HG03066 (cell line): ENCODE measurements at regions not wholly inside any gene's neighbourhood (a gene's known extent, or its start where the extent isn't known, plus 50 kb on each side); places are given as distances from the start of the nearest gene placed in this dataset.

ENCODE experiments used
- ATAC-seq: cut with Tn5 transposase; IDR thresholded peaks from one replicate; pipeline ENCODE4 v1.9.1; 2021; ENCODE audit warnings: low read depth; ENCODE audit not compliant: unreplicated experiment

DNA sequence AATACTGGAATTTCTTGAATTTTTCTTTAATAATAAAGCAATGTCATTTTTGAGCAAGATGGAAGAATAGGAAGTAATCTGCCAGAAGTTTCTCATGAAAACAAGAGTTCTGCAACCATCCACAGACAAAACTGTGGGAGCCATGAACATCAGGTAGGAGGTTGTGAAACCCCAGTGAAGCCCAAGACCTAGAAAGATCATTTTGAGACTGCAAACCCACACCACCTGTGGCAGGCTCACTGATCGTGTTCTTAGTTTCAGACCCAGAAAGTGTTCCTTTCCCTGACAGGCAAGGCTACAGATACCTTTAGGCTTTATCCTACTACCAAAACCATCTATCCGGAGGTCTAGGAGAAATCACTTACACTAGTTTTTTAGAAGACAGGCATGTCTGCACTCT lies 2189.8 kb upstream of the PCDH20 start:
- ATAC-seq = no peak

DNA sequence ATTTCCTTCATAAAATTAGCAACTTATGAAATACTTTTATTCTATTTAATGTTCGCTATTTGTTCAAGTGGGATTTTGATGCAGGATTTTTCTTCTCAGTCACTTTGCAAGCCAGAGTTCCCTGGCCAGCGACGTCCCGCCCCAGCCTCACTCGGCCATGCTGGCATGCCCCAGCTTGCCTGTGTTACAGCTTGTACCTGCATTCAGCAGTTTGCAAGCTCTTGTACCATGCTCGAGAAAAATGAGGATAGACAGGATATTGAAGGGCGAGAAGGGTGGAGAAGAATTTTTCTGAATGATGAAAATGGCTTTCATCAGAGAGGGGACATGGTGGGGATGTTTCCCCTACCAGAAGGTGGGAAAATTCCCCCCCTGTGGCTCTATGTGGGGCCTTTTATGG lies 2180.2 kb upstream of the PCDH20 start:
- ATAC-seq = no peak

DNA sequence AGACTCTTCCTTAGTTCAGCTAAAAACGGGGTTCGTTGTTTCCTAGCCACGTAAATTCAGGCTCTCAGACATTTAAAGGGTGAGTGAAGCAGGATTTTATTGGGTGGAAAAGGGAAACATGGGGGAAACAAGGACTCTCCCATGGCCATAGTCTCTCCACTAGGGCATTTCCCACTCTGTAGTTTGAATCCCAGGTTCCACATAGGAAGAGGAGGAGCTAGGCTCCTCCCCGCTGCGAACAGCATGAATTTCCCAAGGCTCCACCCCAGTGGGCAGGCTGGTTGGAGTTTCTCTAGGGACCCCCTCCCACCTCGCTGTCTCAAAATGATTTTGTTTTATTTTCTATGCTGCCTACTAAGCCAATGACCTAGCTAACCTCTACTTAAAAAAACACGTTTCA lies 2170.8 kb upstream of the PCDH20 start:
- no peak for ATAC-seq

DNA sequence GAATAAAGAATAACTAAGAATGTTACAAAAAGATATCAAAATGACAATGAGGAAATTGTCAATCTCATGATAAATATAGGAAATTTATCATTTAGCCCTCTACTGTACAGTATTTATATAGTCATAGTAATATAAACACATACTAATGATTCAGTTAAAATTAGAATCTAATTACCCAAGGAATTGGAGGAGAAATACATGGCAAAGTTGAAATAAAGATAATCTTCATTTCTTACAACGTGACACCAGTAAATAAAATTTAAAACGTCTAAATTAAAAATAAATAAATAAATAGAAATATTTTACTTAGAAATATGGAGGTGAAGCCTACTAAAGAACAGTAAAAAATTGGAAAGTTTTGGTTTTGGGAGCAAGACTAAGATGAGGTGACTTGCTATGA lies 2163.1 kb upstream of the PCDH20 start:
- no peak for ATAC-seq

DNA sequence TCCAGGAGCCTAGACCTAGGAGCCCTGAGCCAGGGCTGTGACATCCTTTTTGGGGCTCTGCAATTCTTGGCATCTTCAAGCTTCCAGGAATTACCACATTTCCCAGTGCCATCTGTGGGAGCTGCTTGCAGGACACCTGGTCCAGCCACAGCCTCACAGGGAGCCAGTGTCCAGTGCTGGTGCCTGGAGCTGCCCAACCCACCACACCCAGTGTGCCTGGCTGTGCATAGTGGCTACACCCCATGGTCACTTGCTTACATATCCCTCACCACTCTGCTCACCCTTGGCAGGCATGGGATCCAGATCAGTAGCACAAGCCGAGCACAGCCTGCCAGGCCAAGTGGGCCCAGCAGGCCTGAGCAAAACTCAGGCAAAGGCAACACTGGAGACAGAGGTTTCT lies 2151.4 kb upstream of the PCDH20 start:
- ATAC-seq = no peak

DNA sequence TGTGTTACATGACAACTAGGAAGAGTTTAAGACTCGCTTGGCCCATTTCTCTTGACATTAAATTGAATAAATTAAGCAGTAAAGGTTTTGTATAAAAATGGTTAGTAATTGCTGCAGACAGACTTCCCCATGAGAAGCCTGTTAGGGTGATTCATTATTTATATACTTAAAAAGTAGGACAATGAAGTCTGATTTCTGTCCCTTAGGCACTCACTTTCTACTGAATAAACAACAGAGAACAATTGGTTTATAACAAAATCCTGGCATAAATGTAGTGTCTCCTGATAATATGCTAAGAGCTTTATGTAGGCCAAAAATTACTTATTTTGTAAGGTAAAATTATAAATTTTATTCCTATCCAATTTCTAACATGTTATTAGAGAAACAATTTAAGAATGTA lies 2138.5 kb upstream of the PCDH20 start:
- ATAC-seq = no peak

DNA sequence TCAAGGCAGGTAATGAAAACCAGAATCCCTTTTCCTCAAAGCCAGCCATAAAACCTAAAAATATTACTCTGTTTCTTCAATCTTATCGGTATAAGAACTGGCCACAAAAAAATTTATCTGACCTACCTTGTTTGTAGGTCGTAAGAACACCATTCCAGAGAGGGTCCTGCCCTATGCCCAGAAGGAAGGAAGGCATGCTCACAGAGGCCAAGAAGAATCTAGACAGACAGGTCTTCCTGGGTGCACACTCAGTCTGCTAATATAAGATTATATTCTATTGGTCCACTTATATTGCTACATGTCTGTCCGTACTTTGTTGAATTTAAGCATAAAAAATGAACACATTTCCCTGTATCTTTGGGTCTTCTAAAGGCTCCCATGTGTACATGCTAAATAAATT lies 2136.1 kb upstream of the PCDH20 start:
- no peak for ATAC-seq

DNA sequence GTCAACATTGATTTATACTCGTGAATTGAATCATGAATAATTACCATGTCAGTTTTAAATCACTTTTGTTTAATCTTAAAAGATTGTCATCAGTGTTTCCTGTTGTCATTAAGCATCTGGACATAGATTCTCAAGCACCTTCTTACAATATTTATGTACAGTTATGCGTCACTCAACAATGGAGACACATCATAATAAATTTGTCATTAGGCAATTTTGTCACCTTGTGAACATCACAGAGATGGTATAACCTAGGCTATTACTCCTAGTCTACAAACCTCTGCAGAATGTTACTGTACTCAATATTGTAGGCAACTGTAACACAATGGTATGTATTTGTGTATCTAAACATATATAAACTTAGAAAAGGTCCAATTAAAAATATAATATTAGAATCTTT lies 2130.9 kb upstream of the PCDH20 start:
- no peak for ATAC-seq

DNA sequence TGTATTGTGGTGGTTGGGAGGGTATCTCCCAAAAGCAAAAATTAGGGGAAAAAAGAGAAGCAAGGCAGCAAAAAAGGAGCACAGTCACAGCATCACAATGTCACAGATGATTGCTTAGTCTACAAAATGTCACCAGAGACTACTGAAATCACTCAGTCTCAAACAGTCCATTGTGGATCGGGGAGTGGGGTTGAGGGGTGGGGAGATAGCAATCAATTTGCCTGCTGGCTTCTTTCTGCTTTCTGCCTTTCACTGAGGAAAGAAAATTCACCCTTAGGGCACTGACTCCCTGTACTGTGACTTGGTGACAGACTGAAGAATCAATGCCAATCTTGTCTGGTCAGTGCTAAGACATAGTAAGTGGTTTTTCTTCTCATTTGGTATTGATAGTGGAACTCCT lies 2127.1 kb upstream of the PCDH20 start:
- no peak for ATAC-seq

DNA sequence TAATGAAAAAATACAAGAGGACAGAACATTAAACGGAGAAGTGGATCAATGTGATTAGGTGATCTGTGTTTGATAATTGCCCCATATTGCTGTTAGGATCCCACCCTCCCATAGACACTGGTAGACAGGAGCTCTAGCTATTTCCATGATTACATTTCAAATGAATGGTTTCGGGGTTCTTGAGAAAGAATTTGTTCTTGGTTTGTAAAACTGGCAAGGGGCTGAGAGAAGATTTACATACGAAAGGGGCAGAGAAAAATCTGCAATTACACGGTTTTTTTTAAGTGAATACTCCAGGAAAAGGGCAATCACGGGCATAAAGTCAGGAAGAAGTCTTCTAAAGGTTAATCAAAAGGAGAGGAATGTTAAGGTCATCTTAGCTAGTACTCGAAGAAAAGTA lies 2125.7 kb upstream of the PCDH20 start:
- ATAC-seq = no peak

DNA sequence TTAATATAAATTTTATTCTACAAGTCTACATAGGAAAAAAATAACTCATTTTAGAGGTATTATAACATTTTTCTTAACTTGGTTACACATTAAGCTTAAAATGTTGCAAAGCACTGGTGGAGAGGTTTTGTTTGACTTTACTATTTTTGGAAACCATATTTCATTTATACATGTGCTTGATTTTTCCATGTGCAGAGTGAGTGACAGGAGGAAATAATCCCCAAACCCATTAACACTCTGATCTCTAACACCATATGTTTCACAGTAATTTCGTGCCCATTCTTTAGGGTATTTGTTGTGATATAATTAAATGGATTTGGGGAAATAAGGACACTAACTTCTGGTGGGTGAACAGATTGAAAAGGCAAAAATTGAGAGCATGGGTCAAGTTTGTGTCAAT lies 2124.4 kb upstream of the PCDH20 start:
- no peak for ATAC-seq

DNA sequence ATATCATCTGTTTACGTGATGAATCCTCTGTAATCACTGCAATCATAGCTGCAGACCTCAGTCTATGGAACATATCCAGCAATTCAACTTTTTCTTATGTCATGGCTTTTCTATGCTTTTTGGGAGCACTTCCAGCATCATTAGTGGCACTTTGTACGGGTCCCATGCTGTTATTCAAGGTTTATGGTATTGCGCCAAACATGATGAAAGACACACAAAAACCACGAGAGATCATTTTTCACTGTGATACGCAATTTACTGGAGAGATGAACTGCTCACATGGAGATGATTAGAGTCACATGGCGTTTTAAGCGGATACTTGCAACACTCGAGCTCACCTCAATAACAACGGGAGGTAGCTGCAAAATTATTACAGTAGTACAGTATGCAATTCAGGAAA lies 2101.7 kb upstream of the PCDH20 start:
- no peak for ATAC-seq

DNA sequence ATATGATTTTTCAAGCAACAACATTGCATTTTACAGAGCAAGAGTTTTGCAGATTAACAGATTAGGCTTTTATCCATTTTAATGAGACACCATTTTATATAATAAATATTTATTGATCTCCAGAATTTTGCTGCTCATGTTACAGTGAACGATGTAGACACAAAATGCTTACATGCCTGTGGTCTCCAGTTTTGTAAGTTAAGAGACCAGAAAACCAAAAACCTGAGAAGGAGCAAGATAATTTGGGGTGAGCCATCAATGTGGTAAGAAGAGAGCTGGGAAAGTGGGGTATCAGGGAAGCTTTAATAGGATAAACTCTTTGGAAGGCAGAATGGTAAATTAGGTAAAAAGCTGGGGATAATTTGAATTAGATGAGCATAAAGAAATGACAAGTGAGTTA lies 2100.5 kb upstream of the PCDH20 start:
- ATAC-seq = no peak

DNA sequence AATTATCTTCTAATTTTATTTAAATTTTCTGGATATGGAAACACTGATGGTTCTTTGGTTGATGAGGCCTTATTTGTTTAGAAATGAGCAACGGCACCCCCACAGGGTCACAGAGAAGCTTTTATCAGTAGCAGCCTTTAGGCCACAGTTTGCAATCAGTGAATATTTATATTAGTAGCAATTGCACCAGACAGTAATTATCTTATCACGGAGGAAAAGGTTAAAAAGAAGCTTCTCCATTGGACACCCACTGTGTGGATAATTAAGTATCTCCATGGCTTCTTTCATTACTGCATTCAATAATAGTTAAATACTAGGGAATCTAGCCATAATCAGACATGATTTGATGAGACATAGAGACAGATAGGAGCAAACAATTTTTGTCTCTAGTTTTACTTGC lies 2099.2 kb upstream of the PCDH20 start:
- no peak for ATAC-seq

DNA sequence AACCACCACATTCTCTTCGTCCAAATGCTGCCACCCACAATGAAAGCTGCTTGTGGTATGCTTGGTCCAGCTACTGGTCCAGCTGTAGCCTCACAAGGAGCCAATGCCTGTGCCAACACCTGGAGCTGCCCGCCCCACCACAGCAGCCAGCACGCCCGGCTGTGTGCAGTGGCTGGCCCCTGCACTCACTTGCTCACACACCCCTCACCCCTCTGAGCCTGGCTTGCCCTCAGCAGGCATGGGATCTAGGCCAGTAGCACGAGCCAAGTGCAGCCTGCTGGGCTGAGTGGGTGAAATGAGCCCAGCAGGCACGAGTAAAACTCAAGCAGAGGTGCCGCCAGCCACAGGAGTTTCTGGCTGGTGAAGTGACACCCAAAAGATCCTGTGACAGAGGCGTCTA lies 2096.4 kb upstream of the PCDH20 start:
- no peak for ATAC-seq

DNA sequence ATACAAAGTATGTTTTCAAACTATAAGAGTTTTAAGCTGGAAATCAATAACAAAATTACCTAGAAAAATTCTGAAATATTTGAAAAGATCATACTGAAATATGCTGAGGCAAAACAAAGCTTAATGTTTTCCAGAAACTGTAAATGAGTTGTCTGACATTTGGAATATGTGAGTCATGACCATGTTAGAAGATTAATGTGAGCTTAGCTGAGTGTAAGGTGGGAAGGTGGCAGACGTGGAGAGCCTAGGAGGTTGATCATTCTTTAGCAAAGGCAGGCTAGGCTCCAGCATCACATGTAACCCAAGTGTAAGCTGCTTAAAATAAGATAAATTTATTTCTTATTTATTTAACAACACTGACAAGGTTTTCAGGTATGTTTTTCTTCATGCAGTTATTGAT lies 2086.1 kb upstream of the PCDH20 start:
- no peak for ATAC-seq

DNA sequence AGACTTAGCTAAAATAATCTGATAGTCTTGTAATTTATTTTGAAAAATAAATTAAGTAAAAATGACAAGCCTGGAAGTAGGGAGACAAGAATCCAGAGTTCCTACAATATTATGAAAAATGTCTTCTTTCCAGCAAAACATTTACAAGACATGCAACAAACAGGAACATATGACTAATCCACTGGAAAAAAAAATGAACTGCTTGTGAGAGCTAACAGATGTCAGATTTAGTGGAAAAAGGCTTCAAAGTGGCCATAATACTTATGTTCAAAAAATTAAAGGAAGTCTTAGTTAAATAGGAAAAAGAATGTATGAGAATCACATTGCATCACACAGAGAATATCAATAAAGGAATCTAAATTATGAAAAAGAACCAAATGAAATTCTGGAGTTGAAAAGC lies 2082.0 kb upstream of the PCDH20 start:
- ATAC-seq = no peak

DNA sequence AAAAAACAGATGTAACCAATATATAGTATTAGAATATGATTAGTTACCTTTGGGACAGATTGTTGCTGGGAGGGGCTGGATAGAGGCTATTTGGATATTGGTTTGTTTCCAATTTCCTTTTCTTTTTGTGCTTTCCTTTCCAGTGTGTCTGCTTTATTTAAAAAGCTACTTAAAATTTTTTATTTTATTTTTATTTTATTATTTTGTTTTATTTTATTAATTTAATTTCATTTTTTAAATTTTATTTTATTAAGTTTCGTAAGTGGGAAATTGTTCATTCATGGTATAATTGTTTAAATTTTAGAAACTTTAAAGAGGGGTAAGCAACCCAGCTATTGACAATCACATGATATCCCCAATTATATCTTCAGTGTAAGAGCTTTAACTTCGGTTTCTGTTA lies 2077.0 kb upstream of the PCDH20 start:
- no peak for ATAC-seq

DNA sequence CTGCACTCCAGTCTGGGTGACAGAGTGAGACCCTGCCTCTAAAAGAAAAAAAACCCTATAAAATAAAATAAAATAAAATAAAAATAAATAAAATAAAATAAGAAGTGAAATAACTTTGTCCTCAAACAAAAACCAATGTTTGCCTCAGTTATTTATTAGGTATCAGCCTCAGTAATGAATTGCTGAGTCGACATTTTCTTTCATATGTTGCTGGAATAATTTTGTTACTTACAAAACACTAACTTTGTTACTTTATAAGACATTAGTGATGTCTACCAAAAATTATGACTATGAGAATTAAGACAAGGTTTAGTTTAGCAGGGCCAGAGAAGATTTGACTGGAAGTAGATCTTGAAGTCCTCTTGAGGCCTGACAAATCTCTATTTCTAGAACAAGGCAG lies 2074.5 kb upstream of the PCDH20 start:
- no peak for ATAC-seq

DNA sequence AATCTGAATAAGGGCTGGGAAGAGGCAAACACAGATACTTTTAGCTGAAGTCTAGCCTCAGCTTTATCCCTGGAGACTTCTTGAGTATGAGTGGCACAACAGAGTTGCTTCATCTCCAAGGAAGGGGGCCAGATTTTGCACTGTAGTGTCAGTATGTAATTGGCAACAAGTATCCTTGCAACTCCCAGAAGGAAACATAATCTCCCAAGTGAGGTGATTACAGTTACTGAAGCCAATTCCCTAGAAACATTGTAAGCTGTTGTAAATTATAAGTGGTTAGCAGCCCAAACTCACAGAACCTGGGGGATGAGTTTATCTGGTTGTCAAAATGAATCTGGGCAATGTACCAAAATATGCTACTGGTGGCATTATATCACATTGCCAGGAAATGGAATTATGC lies 2065.7 kb upstream of the PCDH20 start:
- ATAC-seq = no peak

DNA sequence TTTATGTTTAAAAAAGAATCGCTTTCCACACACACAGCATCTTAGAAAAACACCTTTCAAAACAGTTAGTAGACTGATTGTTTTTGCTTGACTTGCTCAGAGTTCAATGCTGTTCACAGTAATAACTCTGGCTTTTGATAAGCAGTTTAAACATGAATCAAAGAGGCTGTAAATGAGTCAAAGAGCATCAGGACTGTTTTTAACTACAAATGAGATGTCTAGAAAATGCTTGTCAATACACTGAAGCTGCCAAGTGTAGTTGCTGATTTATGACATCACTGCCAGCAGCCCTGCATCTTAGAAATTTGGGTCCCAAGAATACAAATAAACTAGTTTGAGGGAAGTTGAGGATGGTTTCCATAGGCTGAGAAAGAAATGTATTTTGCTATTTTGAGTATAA lies 2057.1 kb upstream of the PCDH20 start:
- ATAC-seq = no peak

DNA sequence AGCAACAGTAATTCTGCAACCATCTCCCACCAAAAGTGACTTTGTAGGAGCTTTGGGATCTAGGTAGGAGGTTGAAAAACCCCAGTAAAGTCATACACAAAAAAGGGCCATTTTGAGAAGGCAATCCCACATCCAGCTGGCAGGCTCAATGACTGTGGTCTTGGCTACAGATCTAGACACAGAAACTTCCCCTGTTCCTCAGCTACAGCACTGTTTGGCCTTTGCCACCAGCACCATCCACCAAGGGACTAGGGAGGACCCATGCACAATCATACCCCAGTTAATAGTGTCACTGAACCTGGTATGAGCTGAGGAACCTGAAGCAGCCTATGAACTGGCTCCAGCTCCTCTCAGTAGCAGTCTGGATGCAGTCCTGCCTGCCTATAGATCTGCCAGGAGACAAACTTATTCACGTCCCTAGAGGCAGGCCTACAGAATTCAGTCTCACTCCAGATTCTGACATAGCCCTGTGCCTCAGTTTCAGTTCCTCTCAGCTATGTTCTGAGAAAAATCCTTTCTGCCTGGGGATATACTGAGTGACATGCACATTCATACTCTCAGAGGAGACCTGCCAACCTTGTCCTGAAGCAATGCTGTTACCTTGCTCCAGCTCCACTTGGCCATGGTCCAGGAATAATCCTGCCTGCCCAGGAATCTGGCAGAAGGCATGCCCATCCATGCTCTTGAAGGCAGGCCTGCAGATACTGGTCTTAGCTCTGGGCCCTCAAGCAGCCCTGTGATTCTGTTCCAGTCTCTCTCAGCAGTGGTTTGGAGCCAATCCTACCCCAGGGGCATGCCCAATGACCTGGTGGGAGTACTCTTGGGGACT lies 2048.3 kb upstream of the PCDH20 start:
- ATAC-seq = peak; percentile 98
